Fibroblast of gingiva (primary cell): ENCODE measurements at regions not wholly inside any gene's neighbourhood (a gene's known extent, or its start where the extent isn't known, plus 50 kb on each side); places are given as distances from the start of the nearest gene placed in this dataset.

ENCODE experiments used
- DNase-seq: peaks from one replicate; pipeline ENCODE4 v3.0.0-alpha.2; 2011; ENCODE audit warnings: low read depth

DNA sequence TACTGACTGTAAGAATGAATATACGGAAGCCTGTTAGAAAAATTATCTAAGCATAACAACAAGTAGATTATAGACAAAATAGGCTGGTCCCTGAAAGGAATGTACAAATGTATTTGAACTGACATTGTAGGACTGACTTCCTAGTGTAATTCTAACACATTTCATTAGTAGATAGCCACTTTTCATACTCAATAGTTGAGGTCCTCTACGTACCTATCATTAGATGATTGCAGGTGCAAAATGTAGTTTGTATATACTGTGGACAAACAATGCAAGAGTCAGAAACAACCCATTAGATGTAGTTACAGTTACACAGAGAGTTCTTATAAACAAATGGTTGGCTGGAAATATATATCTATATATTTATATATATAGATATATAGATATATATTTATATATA is 402.3 kb upstream of the SLITRK6 start:
- no peak for DNase-seq

DNA sequence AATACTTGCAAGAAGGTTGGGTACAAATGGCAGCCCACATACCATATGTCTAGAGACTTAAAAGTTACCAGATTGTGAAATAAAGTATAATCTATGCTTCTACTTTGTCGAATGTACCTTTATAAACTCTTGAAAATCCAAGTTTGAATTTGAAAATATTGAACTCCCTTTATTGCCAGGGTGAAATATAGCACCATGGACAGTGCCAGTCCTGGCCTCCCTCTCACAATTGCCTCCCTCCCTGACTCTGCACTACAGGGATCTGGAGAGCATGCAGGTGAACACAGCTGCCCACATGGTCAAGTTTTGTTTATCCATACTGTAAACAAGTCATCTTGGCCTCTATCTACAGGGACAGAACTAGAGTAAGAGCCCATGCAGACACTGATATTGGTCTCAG is 394.1 kb upstream of the SLITRK6 start:
- no peak for DNase-seq

GRCh38 chr13:86188170-86188569 is 389.0 kb upstream of the SLITRK6 start:
- DNase-seq, result no peak

DNA sequence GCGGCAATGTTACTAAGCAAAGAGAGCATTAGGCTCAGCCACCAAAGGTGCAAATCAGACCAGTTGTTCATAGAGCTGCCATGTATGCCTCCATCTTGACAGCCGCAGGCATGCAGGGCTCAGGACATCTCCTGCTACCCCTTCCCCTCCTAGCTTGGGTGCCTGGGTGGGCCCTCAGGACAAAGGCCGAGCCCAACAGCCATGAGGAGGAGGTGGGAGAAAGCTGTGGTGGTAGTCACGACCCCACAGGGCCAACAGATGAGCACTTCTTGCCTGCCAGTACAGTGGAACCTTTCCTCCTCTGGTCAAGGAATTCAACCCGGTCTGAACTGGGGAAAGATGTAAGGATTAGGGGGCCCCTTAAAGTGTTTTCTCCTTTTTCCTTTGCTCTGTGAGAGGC is 386.4 kb upstream of the SLITRK6 start:
- no peak for DNase-seq

DNA sequence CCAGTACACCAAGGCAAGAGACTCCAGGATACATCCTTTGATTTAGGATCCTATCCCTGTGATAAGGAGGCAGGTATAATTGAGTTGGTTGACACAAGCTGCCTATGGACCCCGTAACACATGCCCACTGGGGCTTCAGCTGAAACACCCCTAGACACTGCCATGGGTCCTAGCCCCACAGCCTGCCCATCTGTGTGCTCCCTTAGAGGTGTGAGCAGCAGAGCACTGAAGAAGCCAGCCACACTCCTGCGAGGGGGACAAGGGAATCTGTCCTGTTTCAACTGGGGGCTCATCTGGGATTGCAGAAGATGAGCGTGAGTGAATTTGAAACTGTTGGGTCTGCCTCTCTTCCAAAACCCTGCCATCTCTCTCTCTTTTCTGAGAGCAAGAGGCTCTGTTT is 385.9 kb upstream of the SLITRK6 start:
- DNase-seq, result no peak

GRCh38 chr13:86174622-86175021 is 375.4 kb upstream of the SLITRK6 start:
- DNase-seq, result peak; percentile 2

- DNase-seq, result no peak
Measured at GRCh38 chr13:86172961-86173360, 373.7 kb upstream of the SLITRK6 start.

GRCh38 chr13:86161257-86161656 is 362.0 kb upstream of the SLITRK6 start:
- DNase-seq, result no peak

- no peak for DNase-seq
Measured at GRCh38 chr13:86155756-86156155, 356.5 kb upstream of the SLITRK6 start.

DNA sequence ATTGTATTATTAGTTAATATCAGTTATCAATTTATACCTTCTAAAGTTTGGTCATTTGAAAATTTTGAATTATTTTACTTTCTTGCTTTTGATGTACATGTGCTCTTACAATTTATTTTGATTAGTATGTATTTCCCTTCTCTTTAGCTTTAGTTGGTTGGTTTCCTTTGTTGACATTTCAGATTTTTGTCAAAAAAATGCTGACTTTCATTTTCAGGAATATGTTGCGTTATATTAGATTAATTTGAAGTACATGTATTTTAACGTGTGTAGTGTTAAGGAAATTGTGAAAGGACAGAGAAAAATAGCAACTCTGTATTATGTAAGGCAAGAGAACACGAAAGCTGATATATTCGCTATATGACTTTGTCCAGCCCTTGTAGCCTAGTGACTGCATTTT is 342.9 kb upstream of the SLITRK6 start:
- DNase-seq, result no peak

- DNase-seq, result no peak
Measured at GRCh38 chr13:86135856-86136255, 336.6 kb upstream of the SLITRK6 start.

DNA sequence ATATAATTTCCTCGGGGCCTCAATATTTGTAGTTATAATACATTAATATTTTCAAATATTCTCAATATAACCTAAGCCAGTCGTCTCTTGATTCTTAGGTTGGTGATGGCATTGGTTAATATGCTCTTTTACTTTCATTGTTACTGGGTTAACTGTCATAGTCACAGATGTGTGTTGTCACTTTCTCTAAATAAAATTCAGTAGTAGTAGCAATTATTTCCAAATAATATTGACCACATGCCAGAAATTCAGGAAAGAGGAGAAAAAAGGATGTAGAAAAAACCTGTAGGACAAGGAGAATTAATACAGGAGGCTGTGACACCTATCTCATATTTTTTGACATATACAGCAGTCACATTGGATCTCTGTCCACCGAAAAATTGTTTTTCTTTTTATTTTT is 322.7 kb upstream of the SLITRK6 start:
- DNase-seq, result no peak

DNA sequence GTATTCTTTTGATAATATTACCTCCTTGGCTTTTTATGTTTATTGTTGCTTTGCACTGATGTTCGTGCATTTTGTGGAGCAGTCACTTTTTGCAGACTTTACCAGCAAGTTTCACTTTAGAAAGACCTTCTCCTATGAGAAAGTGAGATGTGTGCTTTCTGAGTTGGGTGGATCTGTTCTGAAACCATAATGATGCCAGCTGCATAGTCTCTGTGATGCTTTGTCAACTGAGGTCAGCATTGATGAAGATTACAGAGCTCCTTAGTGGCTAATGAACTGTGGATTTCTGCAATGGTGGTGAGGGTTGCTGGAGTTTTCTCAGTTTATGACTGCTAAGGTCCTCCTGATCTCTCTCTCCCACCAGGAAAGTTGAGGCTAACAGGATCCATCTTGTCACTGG is 309.9 kb upstream of the SLITRK6 start:
- DNase-seq, result no peak

DNA sequence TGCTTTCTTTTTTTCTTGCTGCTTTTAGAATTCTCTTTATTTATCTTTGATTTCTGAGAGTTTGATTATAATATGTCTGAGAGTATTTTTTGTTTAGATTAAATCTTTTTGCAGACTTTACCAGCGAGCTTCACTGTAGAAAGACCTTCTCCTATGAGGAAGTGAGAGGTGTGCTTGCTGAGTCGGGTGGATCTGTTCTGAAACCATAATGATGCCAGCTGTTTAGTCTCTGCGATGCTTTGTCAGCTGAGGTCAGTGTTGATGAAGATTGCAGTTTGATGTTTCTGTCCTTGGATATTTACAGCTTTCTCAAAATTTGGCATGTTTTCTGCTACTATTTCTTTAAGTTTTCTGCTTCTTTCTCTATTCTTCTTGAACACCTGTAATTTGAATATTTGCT is 309.1 kb upstream of the SLITRK6 start:
- no peak for DNase-seq

- no peak for DNase-seq
Measured at GRCh38 chr13:86098511-86098910, 299.3 kb upstream of the SLITRK6 start.

- DNase-seq, result no peak
Measured at GRCh38 chr13:86095351-86095750, 296.1 kb upstream of the SLITRK6 start.

GRCh38 chr13:86090181-86090580 is 291.0 kb upstream of the SLITRK6 start:
- DNase-seq, result no peak

DNA sequence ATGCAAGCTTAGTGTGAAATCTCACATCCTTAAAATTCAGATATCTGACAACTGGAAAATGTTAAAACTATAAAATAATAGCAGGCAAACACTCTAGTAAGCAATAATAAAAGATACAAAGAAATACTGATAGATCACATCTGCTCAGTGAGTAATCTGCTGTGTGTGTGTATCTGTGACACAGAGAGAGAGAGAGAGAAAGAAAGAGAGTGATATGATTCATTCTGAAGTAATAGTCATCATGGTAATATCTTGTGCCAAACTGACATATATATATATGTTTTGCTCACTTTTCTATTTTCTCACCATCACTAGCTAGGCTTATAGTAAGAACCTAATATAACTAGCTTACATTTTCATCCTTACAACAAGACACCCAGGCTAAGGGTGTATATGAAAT is 288.0 kb upstream of the SLITRK6 start:
- DNase-seq, result no peak

DNA sequence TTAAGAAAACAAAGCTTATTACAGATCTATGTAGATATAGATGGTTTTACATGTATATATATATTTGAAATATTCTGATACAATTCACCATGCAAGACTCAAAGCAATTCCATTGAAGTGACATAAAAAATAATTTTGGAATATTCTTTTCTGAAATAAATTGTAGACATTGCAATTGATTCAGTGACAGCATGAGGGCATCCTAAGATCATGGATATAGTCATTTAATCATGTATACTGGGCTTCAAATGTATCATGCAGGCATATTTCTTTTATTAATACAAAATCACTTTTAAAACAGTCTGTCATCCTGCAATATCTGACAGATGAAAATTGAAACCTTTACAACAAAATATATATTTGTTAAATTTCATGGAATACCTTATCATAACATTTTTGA is 286.7 kb upstream of the SLITRK6 start:
- no peak for DNase-seq

DNA sequence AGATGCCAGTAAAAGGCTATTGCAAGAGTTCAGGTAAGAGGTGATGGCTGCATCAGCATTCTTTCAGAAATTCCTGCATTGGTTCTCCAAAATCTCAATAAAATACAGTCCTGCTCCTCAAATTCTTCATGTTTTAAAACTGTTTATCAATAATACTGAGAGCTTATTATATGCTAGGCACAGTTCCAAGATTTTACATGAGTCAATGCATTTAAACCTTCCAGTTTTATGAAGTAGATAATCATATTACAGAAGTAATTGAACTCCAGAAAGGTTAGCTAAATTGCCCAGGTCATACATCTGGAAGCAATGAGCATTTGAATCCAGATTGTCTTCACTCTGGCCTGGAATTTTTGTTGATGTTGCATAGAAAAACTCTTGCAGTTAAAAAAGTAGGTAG is 282.9 kb upstream of the SLITRK6 start:
- no peak for DNase-seq

GRCh38 chr13:86080340-86080995 is 281.2 kb upstream of the SLITRK6 start:
- DNase-seq, result peak; percentile 11

DNA sequence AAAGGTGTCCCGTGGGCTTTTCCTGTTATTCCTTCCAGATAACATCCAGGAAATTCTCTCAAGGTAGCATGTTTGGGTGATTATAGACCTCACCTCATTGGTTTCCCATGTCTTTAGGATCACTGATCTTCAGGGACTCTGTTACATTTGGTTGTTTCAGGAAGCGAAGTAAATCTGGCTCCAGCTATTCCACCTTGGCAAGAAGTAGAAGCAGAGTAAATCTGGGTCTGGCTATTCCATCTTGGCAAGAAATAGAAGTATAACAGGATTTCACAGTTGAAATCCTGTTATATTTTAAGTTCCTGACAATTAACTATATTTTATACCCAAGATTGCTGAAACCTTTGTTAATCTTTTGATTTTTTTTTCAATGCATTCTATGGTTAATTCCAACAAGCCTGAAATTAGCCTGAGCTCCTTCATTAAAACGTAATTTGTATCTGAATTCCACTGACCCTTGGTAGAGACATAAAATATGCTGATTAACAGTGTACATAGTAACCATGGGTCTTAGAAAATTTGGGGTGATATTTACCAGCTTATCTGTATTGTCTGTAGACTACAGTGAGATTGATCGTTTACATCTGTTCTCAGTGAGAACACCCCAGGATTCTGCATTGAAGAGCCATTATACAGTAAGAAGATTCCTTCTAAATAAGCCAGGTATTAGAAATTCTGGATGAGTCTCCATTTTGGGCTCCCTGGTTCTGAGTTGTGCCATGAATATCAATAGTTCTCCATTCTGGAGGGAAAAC is 267.6 kb upstream of the SLITRK6 start:
- no peak for DNase-seq

- DNase-seq, result no peak
Measured at GRCh38 chr13:86052141-86052540, 252.9 kb upstream of the SLITRK6 start.
